Adrenal gland (tissue), 9 donors: ENCODE measurements at regions not wholly inside any gene's neighbourhood (a gene's known extent, or its start where the extent isn't known, plus 50 kb on each side); places are given as distances from the start of the nearest gene placed in this dataset.
"Not testable (repeated sequence)": the region's sequence is repeated elsewhere in the genome, so short reads cannot be mapped to it uniquely, and the experiment has no call there.

Source experiments
- DNase-seq, 7 donors: peaks; one replicate each; pipeline ENCODE4 v3.0.0-alpha.2; 2019 to 2020
- H3K27ac ChIP-seq, 5 donors: fragments of 200-600 bp; sonication (generic) in 4 of 5; 1 replicate in 3 of 5; 2 replicates in 2 of 5; pipeline versions ENCODE4 v1.5.1 to v1.8.0; 2016 to 2020; ENCODE audit warnings: mild to moderate bottlenecking in 1 of 5
- H3K27me3 ChIP-seq: fragments of 200-600 bp; 2 replicates; pipeline ENCODE4 v1.8.0; 2021
- H3K36me3 ChIP-seq, 2 donors: fragments of 200-600 bp; replicated peaks in 1 of 2; 1 replicate in 1 of 2; 2 replicates in 1 of 2; pipeline versions ENCODE4 v1.5.1 to v1.8.0; 2018 to 2022
- H3K4me1 ChIP-seq, 2 donors: fragments of 200-600 bp; replicated peaks in 1 of 2; 1 replicate in 1 of 2; 2 replicates in 1 of 2; pipeline versions ENCODE4 v1.5.1 to v1.8.0; 2018 to 2021
- H3K4me3 ChIP-seq, 4 donors: fragments of 200-600 bp; sonication (generic) in 3 of 4; one replicate each; pipeline ENCODE4 v1.5.1; 2016 to 2018
- H3K9me3 ChIP-seq, 3 donors: fragments of 200-600 bp; sonication (generic) in 1 of 3; replicated peaks in 1 of 3; 1 replicate in 2 of 3; 2 replicates in 1 of 3; pipeline versions ENCODE4 v1.5.1 to v1.8.0; 2016 to 2021
- POLR2A ChIP-seq, 2 donors: fragments of 450-650 bp; IDR thresholded peaks; one replicate each; pipeline ENCODE4 v1.6.1; 2017; ENCODE audit warnings: antibody characterized with exemption in 2 of 2, mild to moderate bottlenecking in 2 of 2, moderate library complexity in 1 of 2
- WGBS, 4 donors: extraction: QIAGEN DNeasy Blood & Tissue Kit in 2 of 4; methylation state at CpG; one replicate each; pipeline versions ENCODE4 v1.1.5 to v1.1.7; 2013 to 2017; 5-methylcytosine and 5-hydroxymethylcytosine counted together
- intact Hi-C, 2 donors: fragments of 100-400 bp; cut with DNase I; formaldehyde crosslinking; loops; one replicate each; pipeline versions ENCODE4 v1.14.1 to v1.15.0; 2022 to 2023
- TF ChIP-seq, protein P1 (sequence below), 6 experiments: fragments of 450-650 bp in 4 of 6; fragments of 200-600 bp in 2 of 6; sonication (generic) in 1 of 6; IDR thresholded peaks; 1 replicate in 5 of 6; 2 replicates in 1 of 6; pipeline versions ENCODE4 v1.5.1 to v1.8.0; 2016 to 2021; ENCODE audit warnings: antibody characterized with exemption in 6 of 6, mild to moderate bottlenecking in 2 of 6, moderate library complexity in 1 of 6
- donor health status: healthy with polysubstance abuse.
- donor health status: Bipolar disorder and iron deficiency.
- donor health status: DM: yes; HTN: yes; CAD: no.
- donor health status: DM: no; HTN: no; CAD: no.
- donor health status: DM: no; HTN: no; CAD: no.

DNA sequence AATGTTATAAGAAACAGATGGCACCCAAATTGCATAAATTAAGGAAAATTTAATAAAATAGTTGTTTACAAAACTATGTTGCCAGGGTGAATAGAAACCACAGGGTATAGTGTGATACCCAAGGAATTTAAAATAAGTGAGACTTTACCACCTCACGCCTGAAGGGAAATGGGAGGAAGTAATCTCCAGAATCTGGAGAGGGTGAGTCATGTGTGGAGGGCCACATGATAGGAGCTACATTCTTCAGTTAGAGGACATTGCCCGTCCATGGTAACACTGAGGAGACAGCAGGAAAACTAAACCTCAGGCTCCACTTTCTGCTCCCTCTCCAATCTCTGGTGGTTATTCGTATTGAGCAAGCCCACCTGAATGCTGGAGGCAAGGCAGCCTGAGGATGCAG is 97.2 kb upstream of the NXPH2 start:
- 66 to 86% (median 77%) methylated on average over 3 of the region's 3 CpGs for WGBS, 4 donors
- no peaks in the 10 kb centered on the region for H3K9me3 ChIP-seq
- TF ChIP-seq, protein P1, sequence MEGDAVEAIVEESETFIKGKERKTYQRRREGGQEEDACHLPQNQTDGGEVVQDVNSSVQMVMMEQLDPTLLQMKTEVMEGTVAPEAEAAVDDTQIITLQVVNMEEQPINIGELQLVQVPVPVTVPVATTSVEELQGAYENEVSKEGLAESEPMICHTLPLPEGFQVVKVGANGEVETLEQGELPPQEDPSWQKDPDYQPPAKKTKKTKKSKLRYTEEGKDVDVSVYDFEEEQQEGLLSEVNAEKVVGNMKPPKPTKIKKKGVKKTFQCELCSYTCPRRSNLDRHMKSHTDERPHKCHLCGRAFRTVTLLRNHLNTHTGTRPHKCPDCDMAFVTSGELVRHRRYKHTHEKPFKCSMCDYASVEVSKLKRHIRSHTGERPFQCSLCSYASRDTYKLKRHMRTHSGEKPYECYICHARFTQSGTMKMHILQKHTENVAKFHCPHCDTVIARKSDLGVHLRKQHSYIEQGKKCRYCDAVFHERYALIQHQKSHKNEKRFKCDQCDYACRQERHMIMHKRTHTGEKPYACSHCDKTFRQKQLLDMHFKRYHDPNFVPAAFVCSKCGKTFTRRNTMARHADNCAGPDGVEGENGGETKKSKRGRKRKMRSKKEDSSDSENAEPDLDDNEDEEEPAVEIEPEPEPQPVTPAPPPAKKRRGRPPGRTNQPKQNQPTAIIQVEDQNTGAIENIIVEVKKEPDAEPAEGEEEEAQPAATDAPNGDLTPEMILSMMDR (IDR thresholded peaks at IDR 0.05): no peak
- no peak for TF ChIP-seq POLR2A (IDR thresholded peaks at IDR 0.05)
- no peaks in the 10 kb centered on the region for H3K27me3 ChIP-seq
- no peaks in the 10 kb centered on the region for H3K36me3 ChIP-seq
- no peaks in the 10 kb centered on the region for H3K4me1 ChIP-seq
- intact Hi-C loops: no loop called here
- no peak for DNase-seq
- no peak overlapping the region for H3K27ac ChIP-seq
- H3K4me3 ChIP-seq: no peak overlapping the region

DNA sequence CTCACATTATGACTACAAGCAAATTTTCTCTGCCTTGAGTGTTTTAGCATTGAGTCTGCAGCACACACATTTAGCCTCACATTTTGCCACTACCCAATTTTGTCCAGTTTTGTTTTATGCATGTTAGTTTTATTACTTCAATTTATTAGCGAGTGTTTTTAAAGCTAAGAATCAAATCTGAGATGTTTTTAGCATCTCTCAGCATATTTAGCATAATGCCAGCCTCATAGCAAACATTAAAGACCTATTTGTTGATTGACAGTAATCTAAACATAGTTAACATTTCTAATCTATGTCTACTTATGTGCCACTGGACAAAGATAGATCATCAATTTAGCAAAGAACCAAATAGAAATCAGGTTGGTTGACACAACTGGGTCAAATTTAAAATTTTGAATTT is 94.1 kb upstream of the NXPH2 start:
- Histone ChIP-seq H3K27me3 (no peaks in the 10 kb centered on the region), H3K9me3 (no peaks in the 10 kb centered on the region), H3K36me3 (no peaks in the 10 kb centered on the region), H3K4me3 (no peak overlapping the region), H3K4me1 (no peaks in the 10 kb centered on the region), H3K27ac (no peak overlapping the region)
- no peak for TF ChIP-seq POLR2A (IDR thresholded peaks at IDR 0.05)
- TF ChIP-seq, protein P1 (IDR thresholded peaks at IDR 0.05): no peak
- intact Hi-C loops: no loop called here
- WGBS, 4 donors: 73 to 88% (median 77%) methylated on average over 1 of the region's 1 CpG
- DNase-seq: no peak

DNA sequence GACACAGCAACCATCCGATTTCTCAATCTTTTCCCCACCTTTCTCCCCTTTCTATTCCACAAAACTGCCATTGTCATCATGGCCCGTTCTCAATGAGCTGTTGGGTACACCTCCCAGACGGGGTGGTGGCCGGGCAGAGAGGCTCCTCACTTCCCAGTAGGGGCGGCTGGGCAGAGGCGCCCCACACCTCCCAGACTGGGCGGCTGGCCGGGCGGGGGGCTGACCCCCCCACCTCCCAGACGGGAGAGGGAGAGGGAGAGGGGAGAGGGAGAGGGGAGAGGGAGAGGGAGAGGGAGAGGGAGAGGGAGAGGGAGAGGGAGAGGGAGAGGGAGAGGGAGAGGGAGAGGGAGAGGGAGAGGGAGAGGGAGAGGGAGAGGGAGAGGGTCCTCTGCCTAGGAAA is 91.9 kb upstream of the NXPH2 start:
- DNase-seq, H3K4me3 ChIP-seq, H3K9me3 ChIP-seq, H3K27ac ChIP-seq, H3K4me1 ChIP-seq, H3K27me3 ChIP-seq, H3K36me3 ChIP-seq, intact Hi-C loops: not testable (repeated sequence)
- 65 to 96% (median 79%) methylated on average over 2 to 9 of the region's 10 CpGs for WGBS, 4 donors

DNA sequence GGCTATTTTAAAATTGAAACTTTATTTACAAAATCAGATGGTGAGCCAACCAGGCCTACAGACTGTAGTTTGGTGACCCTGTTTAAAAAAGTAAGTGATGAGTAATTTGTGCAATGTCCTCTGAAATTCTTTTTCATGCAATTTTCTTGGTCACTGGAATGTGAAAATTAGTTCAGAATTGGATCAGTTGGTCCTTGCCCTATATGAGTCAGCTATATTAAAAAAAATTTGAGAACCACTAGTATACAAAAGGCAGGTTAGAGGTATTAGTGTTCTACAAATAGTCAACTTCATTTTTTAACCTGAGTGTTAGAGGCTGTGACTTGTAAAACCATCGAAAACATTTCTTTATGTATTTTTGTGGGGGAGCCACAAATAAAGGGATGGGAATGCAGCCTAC is 91.1 kb upstream of the NXPH2 start:
- no peaks in the 10 kb centered on the region for H3K36me3 ChIP-seq
- no peaks in the 10 kb centered on the region for H3K4me1 ChIP-seq
- no peaks in the 10 kb centered on the region for H3K9me3 ChIP-seq
- 74 to 93% (median 85%) methylated on average over 1 of the region's 1 CpG for WGBS, 4 donors
- no peak overlapping the region for H3K4me3 ChIP-seq
- TF ChIP-seq, protein P1 (IDR thresholded peaks at IDR 0.05): no peak
- TF ChIP-seq POLR2A (IDR thresholded peaks at IDR 0.05): no peak
- DNase-seq: no peak
- no peak overlapping the region for H3K27ac ChIP-seq
- intact Hi-C loops: no loop called here
- no peaks in the 10 kb centered on the region for H3K27me3 ChIP-seq

DNA sequence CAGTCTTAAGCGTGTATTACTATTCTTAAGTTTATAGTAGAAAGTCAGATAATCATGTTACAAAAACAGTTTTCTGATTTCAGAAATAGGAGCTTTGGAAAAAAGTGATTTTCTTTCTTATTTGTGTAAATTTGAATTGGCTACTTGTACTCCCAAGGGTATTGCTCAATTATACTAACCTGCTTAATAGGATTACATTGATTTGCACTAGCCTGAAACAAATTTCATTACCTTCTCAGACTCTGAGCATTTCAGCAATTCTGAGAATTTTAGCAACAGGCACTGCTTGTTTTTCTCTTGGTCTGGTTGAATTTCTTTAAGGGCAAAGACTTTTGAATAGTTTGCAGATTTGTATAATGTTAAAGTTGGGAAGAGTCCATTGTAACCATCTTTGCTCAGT is 87.2 kb upstream of the NXPH2 start:
- H3K36me3 ChIP-seq: no peaks in the 10 kb centered on the region
- 65 to 91% (median 82%) methylated on average over 1 of the region's 1 CpG for WGBS, 4 donors
- intact Hi-C loops: no loop called here
- no peak for TF ChIP-seq POLR2A (IDR thresholded peaks at IDR 0.05)
- TF ChIP-seq, protein P1 (IDR thresholded peaks at IDR 0.05): no peak
- H3K27me3 ChIP-seq: no peaks in the 10 kb centered on the region
- no peak overlapping the region for H3K4me3 ChIP-seq
- H3K4me1 ChIP-seq: no peaks in the 10 kb centered on the region
- no peaks in the 10 kb centered on the region for H3K9me3 ChIP-seq
- H3K27ac ChIP-seq: no peak overlapping the region
- no peak for DNase-seq
